ENCODE measurements at regions not wholly inside any gene's neighbourhood (a gene's known extent, or its start where the extent isn't known, plus 50 kb on each side); places are given as distances from the start of the nearest gene placed in this dataset.
"Not testable (repeated sequence)": the region's sequence is repeated elsewhere in the genome, so short reads cannot be mapped to it uniquely, and the experiment has no call there.

GRCh38 chr3:82610236-82610635 lies 848.8 kb upstream of the GBE1 start:
- no peak for DNase-seq (ENCODE audit: low read depth)

- no peak for DNase-seq (ENCODE audit: low read depth)
Measured at GRCh38 chr3:82607391-82607790, 845.9 kb upstream of the GBE1 start.

GRCh38 chr3:82596805-82597204 lies 835.4 kb upstream of the GBE1 start:
- DNase-seq (ENCODE audit: low read depth), result no peak

GRCh38 chr3:82595530-82595929 lies 834.1 kb upstream of the GBE1 start:
- no peak for DNase-seq (ENCODE audit: low read depth)

GRCh38 chr3:82587174-82587573 lies 825.7 kb upstream of the GBE1 start:
- DNase-seq (ENCODE audit: low read depth), result no peak

GRCh38 chr3:82586414-82586813 lies 825.0 kb upstream of the GBE1 start:
- DNase-seq (ENCODE audit: low read depth), result no peak

- not testable (repeated sequence) for DNase-seq (ENCODE audit: low read depth)
Measured at GRCh38 chr3:82586002-82586401, 824.6 kb upstream of the GBE1 start.

- not testable (repeated sequence) for DNase-seq (ENCODE audit: low read depth)
Measured at GRCh38 chr3:82585591-82585990, 824.1 kb upstream of the GBE1 start.

GRCh38 chr3:82584861-82585260 lies 823.4 kb upstream of the GBE1 start:
- not testable (repeated sequence) for DNase-seq (ENCODE audit: low read depth)

GRCh38 chr3:82584415-82584814 lies 823.0 kb upstream of the GBE1 start:
- DNase-seq (ENCODE audit: low read depth), result not testable (repeated sequence)

- no peak for DNase-seq (ENCODE audit: low read depth)
Measured at GRCh38 chr3:82581350-82581749, 819.9 kb upstream of the GBE1 start.

GRCh38 chr3:82572721-82573120 lies 811.3 kb upstream of the GBE1 start:
- no peak for DNase-seq (ENCODE audit: low read depth)

GRCh38 chr3:82568776-82569338 lies 807.4 kb upstream of the GBE1 start:
- no peak for DNase-seq (ENCODE audit: low read depth)

- DNase-seq (ENCODE audit: low read depth), result no peak
Measured at GRCh38 chr3:82567029-82567600, 805.7 kb upstream of the GBE1 start.

- no peak for DNase-seq (ENCODE audit: low read depth)
Measured at GRCh38 chr3:82562896-82563295, 801.5 kb upstream of the GBE1 start.

- DNase-seq (ENCODE audit: low read depth), result no peak
Measured at GRCh38 chr3:82561784-82562183, 800.3 kb upstream of the GBE1 start.

GRCh38 chr3:82558081-82558480 lies 796.6 kb upstream of the GBE1 start:
- DNase-seq (ENCODE audit: low read depth), result no peak

- DNase-seq (ENCODE audit: low read depth), result no peak
Measured at GRCh38 chr3:82556113-82556512, 794.7 kb upstream of the GBE1 start.

GRCh38 chr3:82542556-82542955 lies 781.1 kb upstream of the GBE1 start:
- DNase-seq (ENCODE audit: low read depth), result not testable (repeated sequence)

GRCh38 chr3:82521657-82522056 lies 760.2 kb upstream of the GBE1 start:
- DNase-seq (ENCODE audit: low read depth), result no peak

- no peak for DNase-seq (ENCODE audit: low read depth)
Measured at GRCh38 chr3:82520846-82521245, 759.4 kb upstream of the GBE1 start.

- no peak for DNase-seq (ENCODE audit: low read depth)
Measured at GRCh38 chr3:82509951-82510603, 748.6 kb upstream of the GBE1 start.

- DNase-seq (ENCODE audit: low read depth), result no peak
Measured at GRCh38 chr3:82509106-82509842, 747.8 kb upstream of the GBE1 start.

All from stromal cell of bone marrow (primary cell).